ENCODE measurements at regions not wholly inside any gene's neighbourhood (a gene's known extent, or its start where the extent isn't known, plus 50 kb on each side); places are given as distances from the start of the nearest gene placed in this dataset.

- no peak overlapping the region for H3K27ac ChIP-seq
- no peaks in the 10 kb centered on the region for H3K36me3 ChIP-seq
- no peaks in the 10 kb centered on the region for H3K4me1 ChIP-seq (ENCODE audit: insufficient read depth)
- no peak for TF ChIP-seq EP300 (IDR thresholded peaks at IDR 0.05)
- no peak for TF ChIP-seq POLR2A (IDR thresholded peaks at IDR 0.05)
- TF ChIP-seq CTCF (IDR thresholded peaks at IDR 0.05): no peak
- no peaks in the 10 kb centered on the region for H3K27me3 ChIP-seq
- DNase-seq: no peak
- no peak overlapping the region for H3K4me3 ChIP-seq
- H3K9me3 ChIP-seq: no peaks in the 10 kb centered on the region
- WGBS, 3 donors: 33 to 62% (median 39%) methylated on average over 12 of the region's 12 CpGs
- intact Hi-C loops (cut with DNase I): no loop called here
Measured at GRCh38 chr2:164073101-164074074, 337.6 kb upstream of the FIGN start.

- intact Hi-C loops (cut with DNase I): no loop called here
- no peaks in the 10 kb centered on the region for H3K36me3 ChIP-seq
Measured at GRCh38 chr2:164069540-164069939, 333.7 kb upstream of the FIGN start.

GRCh38 chr2:164068063-164068462 is 332.3 kb upstream of the FIGN start:
- Histone ChIP-seq H3K4me3 (no peak overlapping the region), H3K27me3 (no peaks in the 10 kb centered on the region), H3K27ac (no peak overlapping the region), H3K36me3 (no peaks in the 10 kb centered on the region), H3K4me1 (ENCODE audit: insufficient read depth) (no peaks in the 10 kb centered on the region), H3K9me3 (no peaks in the 10 kb centered on the region)
- TF ChIP-seq CTCF (IDR thresholded peaks at IDR 0.05): no peak
- TF ChIP-seq POLR2A (IDR thresholded peaks at IDR 0.05): no peak
- no peak for TF ChIP-seq EP300 (IDR thresholded peaks at IDR 0.05)
- intact Hi-C loops (cut with DNase I): no loop called here
- DNase-seq: no peak

More at GRCh38 chr2:164069540-164069939, 333.7 kb upstream of the FIGN start:
- no peaks in the 10 kb centered on the region for H3K4me1 ChIP-seq (ENCODE audit: insufficient read depth)
- no peak for TF ChIP-seq EP300 (IDR thresholded peaks at IDR 0.05)
- no peak for TF ChIP-seq CTCF (IDR thresholded peaks at IDR 0.05)
- no peak for TF ChIP-seq POLR2A (IDR thresholded peaks at IDR 0.05)
- no peaks in the 10 kb centered on the region for H3K9me3 ChIP-seq
- no peaks in the 10 kb centered on the region for H3K27me3 ChIP-seq
- no peak overlapping the region for H3K4me3 ChIP-seq
- WGBS, 3 donors: 22 to 35% (median 32%) methylated on average over 1 of the region's 1 CpG
- H3K27ac ChIP-seq: no peak overlapping the region
- DNase-seq: no peak

GRCh38 chr2:164066095-164066494 is 330.3 kb upstream of the FIGN start:
- no peaks in the 10 kb centered on the region for H3K36me3 ChIP-seq
- H3K9me3 ChIP-seq: no peaks in the 10 kb centered on the region
- no peak overlapping the region for H3K4me3 ChIP-seq
- intact Hi-C loops (cut with DNase I): no loop called here
- H3K27me3 ChIP-seq: no peaks in the 10 kb centered on the region
- no peak for DNase-seq
- no peak overlapping the region for H3K27ac ChIP-seq
- WGBS, 3 donors: 83 to 96% (median 88%) methylated on average over 1 of the region's 1 CpG
- no peaks in the 10 kb centered on the region for H3K4me1 ChIP-seq (ENCODE audit: insufficient read depth)
- TF ChIP-seq CTCF (IDR thresholded peaks at IDR 0.05) (no peak), POLR2A (IDR thresholded peaks at IDR 0.05) (no peak), EP300 (IDR thresholded peaks at IDR 0.05) (no peak)
